Panc1 (cell line): ENCODE measurements at regions not wholly inside any gene's neighbourhood (a gene's known extent, or its start where the extent isn't known, plus 50 kb on each side); places are given as distances from the start of the nearest gene placed in this dataset.

Experiments used
- REST ChIP-seq, 2 experiments: IDR thresholded peaks; 2 replicates each; pipeline ENCODE4 v1.6.1; 2011 to 2012; ENCODE audit warnings: low read depth in 2 of 2, control low read depth in 1 of 2, low read length in 1 of 2, mild to moderate bottlenecking in 1 of 2, moderate library complexity in 1 of 2; ENCODE audit not compliant: insufficient read depth in 1 of 2
- TF ChIP-seq, protein P1 (sequence below): fragments of 450-650 bp; IDR thresholded peaks from 2 replicates; pipeline ENCODE4 v1.5.1; 2017; ENCODE audit warnings: mild to moderate bottlenecking

GRCh38 chr1:221873673-221874072, 131.8 kb upstream of the DUSP10 start:
- TF ChIP-seq, protein P1, sequence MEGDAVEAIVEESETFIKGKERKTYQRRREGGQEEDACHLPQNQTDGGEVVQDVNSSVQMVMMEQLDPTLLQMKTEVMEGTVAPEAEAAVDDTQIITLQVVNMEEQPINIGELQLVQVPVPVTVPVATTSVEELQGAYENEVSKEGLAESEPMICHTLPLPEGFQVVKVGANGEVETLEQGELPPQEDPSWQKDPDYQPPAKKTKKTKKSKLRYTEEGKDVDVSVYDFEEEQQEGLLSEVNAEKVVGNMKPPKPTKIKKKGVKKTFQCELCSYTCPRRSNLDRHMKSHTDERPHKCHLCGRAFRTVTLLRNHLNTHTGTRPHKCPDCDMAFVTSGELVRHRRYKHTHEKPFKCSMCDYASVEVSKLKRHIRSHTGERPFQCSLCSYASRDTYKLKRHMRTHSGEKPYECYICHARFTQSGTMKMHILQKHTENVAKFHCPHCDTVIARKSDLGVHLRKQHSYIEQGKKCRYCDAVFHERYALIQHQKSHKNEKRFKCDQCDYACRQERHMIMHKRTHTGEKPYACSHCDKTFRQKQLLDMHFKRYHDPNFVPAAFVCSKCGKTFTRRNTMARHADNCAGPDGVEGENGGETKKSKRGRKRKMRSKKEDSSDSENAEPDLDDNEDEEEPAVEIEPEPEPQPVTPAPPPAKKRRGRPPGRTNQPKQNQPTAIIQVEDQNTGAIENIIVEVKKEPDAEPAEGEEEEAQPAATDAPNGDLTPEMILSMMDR = no peak
- no peak for TF ChIP-seq REST (IDR thresholded peaks at IDR 0.05; ENCODE audit: insufficient read depth in 1 of 2, low read depth in 2 of 2, low read length in 1 of 2)
